ENCODE measurements at regions not wholly inside any gene's neighbourhood (a gene's known extent, or its start where the extent isn't known, plus 50 kb on each side); places are given as distances from the start of the nearest gene placed in this dataset.
"Not testable (repeated sequence)": the region's sequence is repeated elsewhere in the genome, so short reads cannot be mapped to it uniquely, and the experiment has no call there.

- TF ChIP-seq, protein P1, sequence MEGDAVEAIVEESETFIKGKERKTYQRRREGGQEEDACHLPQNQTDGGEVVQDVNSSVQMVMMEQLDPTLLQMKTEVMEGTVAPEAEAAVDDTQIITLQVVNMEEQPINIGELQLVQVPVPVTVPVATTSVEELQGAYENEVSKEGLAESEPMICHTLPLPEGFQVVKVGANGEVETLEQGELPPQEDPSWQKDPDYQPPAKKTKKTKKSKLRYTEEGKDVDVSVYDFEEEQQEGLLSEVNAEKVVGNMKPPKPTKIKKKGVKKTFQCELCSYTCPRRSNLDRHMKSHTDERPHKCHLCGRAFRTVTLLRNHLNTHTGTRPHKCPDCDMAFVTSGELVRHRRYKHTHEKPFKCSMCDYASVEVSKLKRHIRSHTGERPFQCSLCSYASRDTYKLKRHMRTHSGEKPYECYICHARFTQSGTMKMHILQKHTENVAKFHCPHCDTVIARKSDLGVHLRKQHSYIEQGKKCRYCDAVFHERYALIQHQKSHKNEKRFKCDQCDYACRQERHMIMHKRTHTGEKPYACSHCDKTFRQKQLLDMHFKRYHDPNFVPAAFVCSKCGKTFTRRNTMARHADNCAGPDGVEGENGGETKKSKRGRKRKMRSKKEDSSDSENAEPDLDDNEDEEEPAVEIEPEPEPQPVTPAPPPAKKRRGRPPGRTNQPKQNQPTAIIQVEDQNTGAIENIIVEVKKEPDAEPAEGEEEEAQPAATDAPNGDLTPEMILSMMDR (IDR thresholded peaks at IDR 0.05): not testable (repeated sequence)
- not testable (repeated sequence) for TF ChIP-seq POLR2A, EP300, POLR2AphosphoS5 (IDR thresholded peaks at IDR 0.05)
Observed at GRCh38 chr4:189563751-189564150, 376.9 kb upstream of the FRG1 start.
